ENCODE measurements at regions not wholly inside any gene's neighbourhood (a gene's known extent, or its start where the extent isn't known, plus 50 kb on each side); places are given as distances from the start of the nearest gene placed in this dataset.

DNA sequence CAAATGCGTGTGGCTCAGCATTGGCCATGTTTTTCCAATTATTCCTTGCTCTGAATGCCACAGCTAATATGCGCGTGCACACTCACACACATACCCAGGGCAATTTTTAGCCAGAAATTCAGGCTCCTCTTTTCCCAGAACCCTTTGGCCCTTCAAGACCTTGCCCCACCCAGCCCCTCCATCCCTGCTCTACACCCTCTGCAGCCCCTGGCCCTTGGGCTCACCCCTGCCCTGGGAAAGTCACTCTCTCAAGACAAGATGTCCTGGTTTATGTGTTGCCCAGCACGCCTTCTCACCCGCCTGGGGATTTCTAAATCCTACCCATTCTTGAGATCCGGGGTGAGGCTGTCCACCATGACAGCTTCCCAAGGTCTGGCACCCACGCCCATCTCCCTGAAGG is 319.7 kb downstream of the CYP26B1 start:
- TF ChIP-seq, protein P1, sequence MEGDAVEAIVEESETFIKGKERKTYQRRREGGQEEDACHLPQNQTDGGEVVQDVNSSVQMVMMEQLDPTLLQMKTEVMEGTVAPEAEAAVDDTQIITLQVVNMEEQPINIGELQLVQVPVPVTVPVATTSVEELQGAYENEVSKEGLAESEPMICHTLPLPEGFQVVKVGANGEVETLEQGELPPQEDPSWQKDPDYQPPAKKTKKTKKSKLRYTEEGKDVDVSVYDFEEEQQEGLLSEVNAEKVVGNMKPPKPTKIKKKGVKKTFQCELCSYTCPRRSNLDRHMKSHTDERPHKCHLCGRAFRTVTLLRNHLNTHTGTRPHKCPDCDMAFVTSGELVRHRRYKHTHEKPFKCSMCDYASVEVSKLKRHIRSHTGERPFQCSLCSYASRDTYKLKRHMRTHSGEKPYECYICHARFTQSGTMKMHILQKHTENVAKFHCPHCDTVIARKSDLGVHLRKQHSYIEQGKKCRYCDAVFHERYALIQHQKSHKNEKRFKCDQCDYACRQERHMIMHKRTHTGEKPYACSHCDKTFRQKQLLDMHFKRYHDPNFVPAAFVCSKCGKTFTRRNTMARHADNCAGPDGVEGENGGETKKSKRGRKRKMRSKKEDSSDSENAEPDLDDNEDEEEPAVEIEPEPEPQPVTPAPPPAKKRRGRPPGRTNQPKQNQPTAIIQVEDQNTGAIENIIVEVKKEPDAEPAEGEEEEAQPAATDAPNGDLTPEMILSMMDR (IDR thresholded peaks at IDR 0.05), result no peak
- TF ChIP-seq ZFX (IDR thresholded peaks at IDR 0.05; ENCODE audit: borderline replicate concordance), result no peak
